IgD-negative memory B cell (primary cell): ENCODE measurements at regions not wholly inside any gene's neighbourhood (a gene's known extent, or its start where the extent isn't known, plus 50 kb on each side); places are given as distances from the start of the nearest gene placed in this dataset.
"Not testable (repeated sequence)": the region's sequence is repeated elsewhere in the genome, so short reads cannot be mapped to it uniquely, and the experiment has no call there.

ENCODE experiments used
- H3K27ac Mint-ChIP-seq, 3 donors: one replicate each; pipeline ENCODE4 v1.8.0; 2020 to 2022; ENCODE audit warnings: mild to moderate bottlenecking in 3 of 3, mixed read lengths in 3 of 3, moderate library complexity in 1 of 3
- H3K27me3 Mint-ChIP-seq: one replicate; pipeline ENCODE4 v1.8.0; 2021; ENCODE audit warnings: mixed read lengths
- H3K36me3 Mint-ChIP-seq: one replicate; pipeline ENCODE4 v1.8.0; 2020; ENCODE audit warnings: mild to moderate bottlenecking, mixed read lengths
- H3K4me1 Mint-ChIP-seq, 3 donors: one replicate each; pipeline ENCODE4 v1.8.0; 2020 to 2022; ENCODE audit warnings: mixed read lengths in 3 of 3, mild to moderate bottlenecking in 1 of 3
- H3K4me3 Mint-ChIP-seq, 4 donors: one replicate each; pipeline ENCODE4 v1.8.0; 2020 to 2022; ENCODE audit warnings: mild to moderate bottlenecking in 4 of 4, mixed read lengths in 4 of 4, moderate library complexity in 3 of 4
- H3K9me3 Mint-ChIP-seq, 3 donors: one replicate each; pipeline ENCODE4 v1.8.0; 2020 to 2021; ENCODE audit warnings: mixed read lengths in 3 of 3, mild to moderate bottlenecking in 1 of 3

DNA sequence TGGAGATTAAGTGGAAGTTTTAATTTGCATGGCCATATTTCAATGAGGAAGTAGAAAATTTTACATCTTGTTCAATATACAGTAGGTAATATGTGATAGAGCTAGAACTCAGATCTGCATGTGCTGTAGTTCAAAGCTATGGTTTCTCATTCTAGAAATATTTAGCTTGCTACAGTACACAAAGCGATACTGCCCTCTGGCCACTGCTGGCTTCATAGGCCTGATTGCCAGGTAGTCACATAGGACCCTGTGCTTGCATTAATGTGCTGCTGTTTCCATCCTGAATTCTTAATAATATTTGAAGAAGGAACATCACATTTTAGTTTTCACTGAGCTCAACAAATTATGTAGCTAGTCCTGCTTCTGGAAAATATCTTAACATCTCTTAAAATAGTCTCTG lies 87.0 kb downstream of the PLSCR2 start:
- H3K9me3 Mint-ChIP-seq = no peaks in the 10 kb centered on the region
- H3K4me1 Mint-ChIP-seq = no peaks in the 10 kb centered on the region
- H3K36me3 Mint-ChIP-seq = no peaks in the 10 kb centered on the region
- no peak overlapping the region for H3K27ac Mint-ChIP-seq
- H3K27me3 Mint-ChIP-seq = no peaks in the 10 kb centered on the region
- H3K4me3 Mint-ChIP-seq = no peak overlapping the region

DNA sequence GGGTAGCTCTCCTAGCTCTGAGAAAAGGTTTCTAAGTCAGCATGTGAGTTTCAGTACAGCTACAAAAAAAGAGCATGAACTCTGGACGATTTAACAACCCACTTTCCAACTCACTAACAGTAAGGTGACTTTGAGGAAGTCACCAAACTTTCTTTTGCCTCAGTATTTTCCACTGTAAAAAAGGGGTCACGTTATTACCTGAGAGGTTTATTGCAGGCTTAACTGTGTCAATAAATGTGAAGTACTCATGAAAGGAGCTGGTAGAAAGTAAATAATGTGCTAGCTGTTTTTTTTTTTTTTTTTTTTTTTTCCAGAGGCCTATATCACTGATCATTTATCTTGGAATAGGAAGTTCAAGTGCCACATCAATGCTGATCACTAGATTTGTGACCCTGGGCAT lies 89.3 kb downstream of the PLSCR2 start:
- Mint-ChIP-seq H3K36me3 (no peaks in the 10 kb centered on the region), H3K27ac (no peak overlapping the region), H3K4me1 (no peaks in the 10 kb centered on the region)

DNA sequence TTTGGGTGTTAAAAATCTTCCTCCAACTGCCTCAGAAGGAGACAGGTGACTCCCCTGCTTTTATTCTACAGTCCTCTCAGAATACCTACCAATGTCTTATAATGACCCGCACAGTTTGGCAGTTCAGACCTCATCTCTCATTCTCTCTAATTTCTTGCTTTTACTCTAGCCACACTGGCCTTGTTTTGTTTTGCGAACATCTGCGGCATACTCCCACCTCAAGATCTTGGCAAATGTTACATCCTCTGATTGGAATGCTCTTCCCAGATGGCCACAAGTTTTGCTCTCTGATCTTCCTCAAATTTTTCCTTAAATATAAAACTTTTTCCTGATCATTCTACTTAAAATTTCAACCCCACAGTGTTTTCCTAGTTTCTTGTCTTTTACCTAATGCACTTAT lies 94.1 kb downstream of the PLSCR2 start:
- Mint-ChIP-seq H3K4me1 (no peaks in the 10 kb centered on the region), H3K27me3 (no peaks in the 10 kb centered on the region)

More for the DNA sequence above, 89.3 kb downstream of the PLSCR2 start:
- Mint-ChIP-seq H3K9me3 (no peaks in the 10 kb centered on the region), H3K27me3 (no peaks in the 10 kb centered on the region), H3K4me3 (no peak overlapping the region)

DNA sequence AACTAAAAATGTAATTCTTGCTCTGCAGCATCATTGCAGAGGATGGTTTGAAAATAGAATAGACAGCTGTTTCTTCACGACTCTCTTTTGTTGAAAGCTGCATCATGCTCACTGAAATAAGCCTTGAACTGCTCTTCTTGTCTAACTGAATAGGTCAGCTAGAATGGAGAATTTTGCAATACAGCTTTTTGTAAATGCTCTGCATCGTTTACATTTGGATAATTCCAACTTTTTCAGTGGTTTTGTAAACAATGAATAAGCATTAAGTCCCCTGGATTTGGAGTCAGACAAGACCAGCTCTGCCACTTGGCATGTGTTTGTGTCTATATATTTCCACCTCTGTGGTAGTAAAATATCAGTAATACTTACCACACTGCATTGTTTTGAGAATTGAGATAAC lies 95.2 kb downstream of the PLSCR2 start:
- Mint-ChIP-seq H3K27ac (no peak overlapping the region), H3K4me1 (no peaks in the 10 kb centered on the region), H3K4me3 (no peak overlapping the region), H3K27me3 (no peaks in the 10 kb centered on the region), H3K9me3 (peaks cover 3 to 15% (median 9%) of the 10 kb centered on the region in 3 donors), H3K36me3 (no peaks in the 10 kb centered on the region)

More for the DNA sequence above, 94.1 kb downstream of the PLSCR2 start:
- Mint-ChIP-seq H3K4me3 (no peak overlapping the region), H3K27ac (no peak overlapping the region), H3K9me3 (peaks cover 2 to 15% (median 9%) of the 10 kb centered on the region in 3 donors), H3K36me3 (no peaks in the 10 kb centered on the region)

DNA sequence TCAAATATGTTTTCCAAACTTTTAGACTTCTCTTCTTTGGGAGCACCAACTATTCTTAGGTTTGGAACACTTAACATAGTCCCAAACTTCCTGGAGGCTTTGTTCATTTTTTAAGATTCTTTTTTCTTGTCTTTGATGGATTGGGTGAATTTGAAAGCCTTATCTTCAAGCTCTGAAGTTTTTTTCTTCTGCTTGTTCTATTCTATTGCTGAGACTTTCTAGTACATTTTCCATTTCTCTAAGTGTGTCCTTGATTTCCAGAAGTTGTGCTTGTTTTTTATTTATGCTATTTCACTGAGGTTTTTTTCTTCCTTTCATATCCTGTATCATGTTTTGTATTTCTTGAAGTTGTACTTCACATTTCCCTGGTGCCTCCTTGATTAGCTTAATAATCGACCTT lies 97.5 kb downstream of the PLSCR2 start:
- Mint-ChIP-seq H3K4me3 (no peak overlapping the region), H3K27me3 (no peaks in the 10 kb centered on the region), H3K4me1 (no peaks in the 10 kb centered on the region), H3K9me3 (peaks cover 5 to 15% (median 9%) of the 10 kb centered on the region in 3 donors), H3K36me3 (no peaks in the 10 kb centered on the region), H3K27ac (no peak overlapping the region)

DNA sequence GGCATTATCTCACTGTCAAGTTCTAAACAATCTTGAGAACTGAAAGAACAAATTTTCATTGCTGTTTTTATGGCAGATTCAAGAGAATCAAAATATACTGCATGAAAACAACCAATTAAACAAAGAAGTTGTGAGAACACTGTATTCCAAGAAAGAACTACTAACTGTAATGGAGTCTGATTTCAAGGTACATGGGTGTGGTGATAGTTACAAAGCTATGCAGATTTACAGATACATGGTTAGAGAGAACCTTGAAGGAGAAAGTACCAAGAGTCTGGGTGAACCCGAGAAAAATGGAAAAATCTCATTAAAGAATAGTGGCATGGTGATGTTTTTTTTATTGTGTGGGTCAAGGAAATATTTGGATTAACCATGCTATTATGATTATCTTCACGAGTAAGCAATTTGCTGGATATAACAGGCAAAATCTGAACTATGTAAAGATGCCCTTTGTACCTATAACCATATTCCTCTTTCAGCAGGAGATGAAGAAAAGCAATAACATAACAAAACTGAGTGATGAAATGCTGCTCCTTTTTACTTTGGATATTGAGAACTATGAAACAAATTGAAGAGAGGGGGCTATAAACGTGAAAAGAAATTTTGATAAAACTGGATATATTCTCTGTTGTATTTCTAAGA lies 100.4 kb downstream of the PLSCR2 start:
- Mint-ChIP-seq H3K27me3 (no peaks in the 10 kb centered on the region), H3K27ac (no peak overlapping the region)

DNA sequence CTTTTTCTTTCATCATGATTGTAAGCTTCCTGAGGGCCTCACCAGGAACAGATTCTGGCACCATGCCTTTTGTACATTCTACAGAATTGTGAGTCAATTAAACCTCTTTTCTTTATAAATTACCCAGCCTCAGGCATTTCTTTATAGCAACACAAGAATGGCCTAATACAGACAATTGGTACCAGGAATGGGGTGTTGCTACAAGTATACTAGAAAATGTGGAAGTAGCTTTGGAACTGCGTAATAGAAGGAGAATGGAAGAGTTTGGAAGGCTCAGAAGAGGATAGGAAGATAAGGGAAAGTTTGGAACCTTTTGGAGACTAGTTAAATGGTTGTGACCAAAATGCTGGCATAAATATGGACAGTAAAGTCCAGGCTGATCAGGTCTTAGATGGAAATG lies 108.9 kb upstream of the PLSCR4 start:
- Mint-ChIP-seq H3K27ac (no peak overlapping the region), H3K9me3 (peaks cover 6 to 18% (median 9%) of the 10 kb centered on the region in 3 donors), H3K27me3 (no peaks in the 10 kb centered on the region), H3K4me3 (no peak overlapping the region), H3K4me1 (no peaks in the 10 kb centered on the region), H3K36me3 (peaks cover 1% of the 10 kb centered on the region)

More for the DNA sequence above, 100.4 kb downstream of the PLSCR2 start:
- H3K9me3 Mint-ChIP-seq = peaks cover 5 to 15% (median 9%) of the 10 kb centered on the region in 3 donors
- no peaks in the 10 kb centered on the region for H3K4me1 Mint-ChIP-seq
- no peaks in the 10 kb centered on the region for H3K36me3 Mint-ChIP-seq
- H3K4me3 Mint-ChIP-seq = no peak overlapping the region

DNA sequence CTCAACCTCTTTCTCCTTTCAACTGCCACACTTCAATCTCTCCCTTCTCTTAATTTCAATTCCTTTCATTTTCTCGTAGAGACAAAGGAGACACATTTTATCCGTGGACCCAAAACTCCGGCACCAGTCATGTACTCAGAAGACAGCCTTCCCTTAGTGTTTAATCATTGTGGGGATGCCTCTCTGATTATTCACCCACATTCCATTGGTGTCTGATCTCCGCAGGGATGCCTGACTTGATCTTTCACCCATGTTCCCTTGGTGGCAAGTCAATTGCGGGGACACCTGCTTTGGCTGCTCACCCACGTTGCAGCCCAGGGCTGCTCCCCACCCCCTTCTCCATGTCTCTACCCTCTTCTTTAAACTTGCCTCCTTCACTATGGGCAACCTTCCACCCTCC lies 103.5 kb upstream of the PLSCR4 start:
- H3K36me3 Mint-ChIP-seq, H3K4me3 Mint-ChIP-seq, H3K9me3 Mint-ChIP-seq, H3K27ac Mint-ChIP-seq, H3K27me3 Mint-ChIP-seq, H3K4me1 Mint-ChIP-seq: not testable (repeated sequence)

DNA sequence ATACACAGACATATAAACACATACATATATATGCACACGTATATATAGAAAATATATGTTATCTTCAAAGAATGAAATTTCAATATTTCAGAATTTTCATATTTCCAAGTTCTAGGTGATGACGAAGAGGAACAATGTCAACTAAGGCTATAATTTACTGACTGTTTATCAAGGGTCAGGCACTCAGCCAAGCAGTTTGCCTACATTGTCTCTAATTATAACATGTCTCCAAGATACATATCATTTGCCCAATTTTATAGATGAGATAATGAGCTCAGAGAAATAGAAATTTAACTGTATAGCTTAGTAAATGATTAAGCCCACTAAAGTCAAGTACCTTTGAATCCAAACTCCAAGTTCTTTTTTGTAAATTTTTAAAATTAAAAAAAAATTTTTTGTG lies 99.9 kb upstream of the PLSCR4 start:
- Mint-ChIP-seq H3K9me3 (peaks cover 0 to 4% (median 2%) of the 10 kb centered on the region in 3 donors), H3K27me3 (no peaks in the 10 kb centered on the region), H3K4me1 (peaks cover 0 to 2% (median 0%) of the 10 kb centered on the region in 3 donors), H3K27ac (no peak overlapping the region), H3K4me3 (no peak overlapping the region), H3K36me3 (no peaks in the 10 kb centered on the region)

DNA sequence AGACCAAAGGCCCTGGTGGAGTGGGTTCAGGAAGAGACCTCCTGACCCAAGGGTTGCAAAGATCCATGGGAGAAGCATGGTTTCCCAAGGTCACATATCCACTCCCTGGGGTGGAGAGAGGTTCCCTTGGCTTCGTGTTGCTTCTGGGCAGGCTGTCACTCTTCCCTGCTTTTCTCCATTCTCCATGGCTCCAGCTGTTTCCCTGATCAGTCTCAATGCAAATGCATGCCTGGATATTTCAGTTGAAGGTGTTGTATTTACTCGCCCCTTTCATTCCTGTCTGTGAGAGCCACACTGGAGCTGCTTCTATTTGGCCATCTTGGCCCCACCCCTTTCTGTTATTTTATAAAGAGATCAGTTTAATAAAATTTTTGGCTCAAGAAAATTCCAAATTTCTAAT lies 95.0 kb upstream of the PLSCR4 start:
- Mint-ChIP-seq H3K4me3 (no peak overlapping the region), H3K27me3 (peaks cover 1% of the 10 kb centered on the region), H3K36me3 (no peaks in the 10 kb centered on the region), H3K9me3 (peaks cover 0 to 2% (median 0%) of the 10 kb centered on the region in 3 donors), H3K4me1 (no peaks in the 10 kb centered on the region), H3K27ac (no peak overlapping the region)

DNA sequence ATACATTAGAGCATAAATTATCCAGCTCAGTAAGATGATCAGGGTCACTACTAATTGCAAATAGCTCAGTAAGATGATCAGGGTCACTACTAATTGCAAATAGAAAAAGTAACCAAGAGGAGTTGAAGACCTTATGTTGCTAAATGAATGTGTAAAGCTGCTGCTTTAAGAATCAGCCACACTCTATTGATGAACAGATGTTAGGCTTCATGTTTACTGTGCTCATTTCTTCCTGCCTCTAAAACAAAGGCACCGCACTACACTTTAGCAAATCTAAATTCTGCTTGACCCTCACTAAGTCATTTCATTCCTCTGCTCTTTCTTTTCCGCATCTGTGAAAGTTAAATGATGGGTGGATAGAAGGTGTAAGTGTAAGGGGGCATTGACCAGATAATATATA lies 92.6 kb upstream of the PLSCR4 start:
- Mint-ChIP-seq H3K9me3 (peaks cover 0 to 2% (median 2%) of the 10 kb centered on the region in 3 donors), H3K36me3 (no peaks in the 10 kb centered on the region), H3K27me3 (peaks cover 1% of the 10 kb centered on the region), H3K4me3 (no peak overlapping the region), H3K27ac (no peak overlapping the region), H3K4me1 (peaks cover 0 to 3% (median 0%) of the 10 kb centered on the region in 3 donors)

DNA sequence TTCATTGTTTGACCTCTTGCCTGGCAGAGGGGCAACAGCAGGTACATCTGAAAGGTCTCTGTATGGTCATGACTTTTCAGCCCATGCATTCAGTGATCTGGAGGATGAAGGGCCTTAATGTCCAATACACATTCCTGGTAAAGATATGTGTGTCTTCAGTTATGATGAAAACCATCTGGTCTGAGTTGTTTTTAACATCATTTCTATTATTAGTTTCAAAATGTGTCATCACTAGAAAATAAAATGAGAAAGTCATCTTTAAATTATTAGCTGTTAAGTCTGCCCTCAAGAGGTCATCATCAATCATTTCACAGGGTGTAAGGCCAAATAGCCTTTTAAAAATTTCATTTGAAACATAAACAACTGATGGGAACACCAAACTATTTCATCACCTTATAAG lies 92.1 kb upstream of the PLSCR4 start:
- H3K9me3 Mint-ChIP-seq = peaks cover 0 to 5% (median 0%) of the 10 kb centered on the region in 3 donors
- H3K4me1 Mint-ChIP-seq = peaks cover 0 to 3% (median 0%) of the 10 kb centered on the region in 3 donors
- no peak overlapping the region for H3K4me3 Mint-ChIP-seq
- H3K27me3 Mint-ChIP-seq = peaks cover 1% of the 10 kb centered on the region
- no peaks in the 10 kb centered on the region for H3K36me3 Mint-ChIP-seq
- H3K27ac Mint-ChIP-seq = no peak overlapping the region

DNA sequence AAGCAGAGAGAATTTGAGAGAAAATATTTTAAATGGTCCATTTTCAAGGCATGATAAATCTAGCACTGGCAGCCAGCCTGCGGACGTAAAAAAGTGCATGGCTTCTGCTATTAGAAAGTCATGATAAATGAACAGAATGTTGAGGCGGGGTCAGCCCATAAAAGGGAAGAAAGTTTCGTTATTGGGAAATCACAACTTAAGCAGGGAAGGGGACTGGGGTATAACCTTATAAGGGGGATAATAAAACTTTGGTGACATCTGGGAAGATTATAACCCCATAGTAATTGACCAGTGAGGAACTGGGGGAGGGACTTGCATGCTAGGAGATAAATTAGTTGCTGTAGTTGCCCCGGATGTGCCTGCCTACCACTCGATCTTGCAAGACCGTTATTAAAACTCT lies 88.4 kb upstream of the PLSCR4 start:
- no peaks in the 10 kb centered on the region for H3K36me3 Mint-ChIP-seq
- peaks cover 0 to 5% (median 0%) of the 10 kb centered on the region in 3 donors for H3K9me3 Mint-ChIP-seq
- H3K27ac Mint-ChIP-seq = peak overlapping the region in 1 of 3 donors; percentile 50
- peaks cover 0 to 3% (median 0%) of the 10 kb centered on the region in 3 donors for H3K4me1 Mint-ChIP-seq
- no peak overlapping the region for H3K4me3 Mint-ChIP-seq
- peaks cover 1% of the 10 kb centered on the region for H3K27me3 Mint-ChIP-seq

DNA sequence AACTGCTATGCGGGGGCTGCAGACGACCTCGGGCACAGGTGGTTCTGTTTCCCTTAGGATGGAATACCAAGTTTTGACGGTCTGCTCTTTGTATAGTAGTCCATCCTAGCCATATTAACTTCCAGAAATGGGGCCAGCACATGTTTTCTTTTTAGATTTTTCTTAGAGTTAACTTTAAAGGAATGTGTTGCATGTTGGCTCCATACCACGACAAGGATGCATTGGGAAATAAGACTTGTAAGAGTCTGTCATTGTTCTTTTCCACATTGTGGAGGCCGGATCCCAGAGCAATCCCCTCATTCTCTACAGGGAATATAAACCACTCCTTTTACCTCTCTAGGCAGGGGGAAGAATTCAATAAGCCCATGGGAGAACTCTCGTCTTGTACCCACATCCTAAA lies 87.1 kb upstream of the PLSCR4 start:
- Mint-ChIP-seq H3K9me3 (peaks cover 0 to 5% (median 0%) of the 10 kb centered on the region in 3 donors), H3K4me1 (peaks cover 0 to 3% (median 0%) of the 10 kb centered on the region in 3 donors), H3K36me3 (no peaks in the 10 kb centered on the region), H3K27me3 (peaks cover 1% of the 10 kb centered on the region), H3K27ac (no peak overlapping the region), H3K4me3 (no peak overlapping the region)

DNA sequence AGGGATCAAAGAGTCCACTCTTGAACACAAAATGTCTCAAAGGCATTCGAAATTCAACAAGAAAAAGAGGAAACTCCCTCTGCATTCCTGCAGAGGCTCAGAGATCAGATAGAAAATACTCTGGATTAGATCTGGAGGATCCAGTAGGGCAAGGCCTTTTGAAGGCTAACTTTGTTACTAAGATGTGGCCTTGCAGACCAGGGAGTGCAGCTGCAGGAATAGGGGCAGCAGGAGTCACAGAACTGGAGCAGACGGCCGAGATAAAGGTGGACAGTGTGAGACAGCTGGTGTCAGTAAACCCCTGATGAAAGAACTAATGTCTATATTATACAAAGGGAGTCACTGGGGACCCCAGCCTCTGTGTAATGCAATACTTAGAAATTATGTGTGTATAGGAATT lies 84.5 kb upstream of the PLSCR4 start:
- Mint-ChIP-seq H3K36me3 (no peaks in the 10 kb centered on the region), H3K27ac (no peak overlapping the region), H3K4me1 (peaks cover 0 to 3% (median 0%) of the 10 kb centered on the region in 3 donors), H3K27me3 (no peaks in the 10 kb centered on the region), H3K9me3 (peaks cover 0 to 5% (median 0%) of the 10 kb centered on the region in 3 donors), H3K4me3 (no peak overlapping the region)

DNA sequence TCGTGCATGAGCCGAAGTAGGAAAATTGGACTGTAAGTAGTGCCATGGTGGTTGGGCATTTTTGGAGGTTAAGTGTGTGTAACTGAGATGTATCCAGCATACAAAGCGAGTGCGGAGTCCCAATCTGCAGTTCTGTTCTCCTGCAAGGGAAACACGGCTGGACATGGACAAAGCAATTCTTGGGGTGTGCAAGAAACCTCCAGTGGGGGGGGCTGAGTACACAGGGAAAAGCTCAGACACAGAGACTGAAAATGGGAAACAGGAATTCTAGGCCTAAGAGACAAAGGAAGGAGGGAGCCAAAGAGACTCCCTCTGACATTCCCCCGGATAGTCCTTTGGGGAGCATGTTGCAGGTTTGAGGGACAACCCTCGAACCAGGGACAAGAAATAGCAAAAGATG lies 83.2 kb upstream of the PLSCR4 start:
- no peaks in the 10 kb centered on the region for H3K27me3 Mint-ChIP-seq
- no peaks in the 10 kb centered on the region for H3K36me3 Mint-ChIP-seq
- peaks cover 0 to 1% (median 0%) of the 10 kb centered on the region in 3 donors for H3K4me1 Mint-ChIP-seq
- no peak overlapping the region for H3K4me3 Mint-ChIP-seq
- H3K27ac Mint-ChIP-seq = no peak overlapping the region
- peaks cover 0 to 4% (median 0%) of the 10 kb centered on the region in 3 donors for H3K9me3 Mint-ChIP-seq
